Adrenal gland (tissue), 5 donors: ENCODE measurements at regions not wholly inside any gene's neighbourhood (a gene's known extent, or its start where the extent isn't known, plus 50 kb on each side); places are given as distances from the start of the nearest gene placed in this dataset.

Source experiments
- POLR2A ChIP-seq, 2 donors: fragments of 450-650 bp; IDR thresholded peaks; one replicate each; pipeline ENCODE4 v1.6.1; 2017; ENCODE audit warnings: antibody characterized with exemption in 2 of 2, mild to moderate bottlenecking in 2 of 2, moderate library complexity in 1 of 2
- TF ChIP-seq, protein P1 (sequence below), 6 experiments: fragments of 450-650 bp in 4 of 6; fragments of 200-600 bp in 2 of 6; sonication (generic) in 1 of 6; IDR thresholded peaks; 1 replicate in 5 of 6; 2 replicates in 1 of 6; pipeline versions ENCODE4 v1.5.1 to v1.8.0; 2016 to 2021; ENCODE audit warnings: antibody characterized with exemption in 6 of 6, mild to moderate bottlenecking in 2 of 6, moderate library complexity in 1 of 6
- donor health status: DM: no; HTN: no; CAD: no.

DNA sequence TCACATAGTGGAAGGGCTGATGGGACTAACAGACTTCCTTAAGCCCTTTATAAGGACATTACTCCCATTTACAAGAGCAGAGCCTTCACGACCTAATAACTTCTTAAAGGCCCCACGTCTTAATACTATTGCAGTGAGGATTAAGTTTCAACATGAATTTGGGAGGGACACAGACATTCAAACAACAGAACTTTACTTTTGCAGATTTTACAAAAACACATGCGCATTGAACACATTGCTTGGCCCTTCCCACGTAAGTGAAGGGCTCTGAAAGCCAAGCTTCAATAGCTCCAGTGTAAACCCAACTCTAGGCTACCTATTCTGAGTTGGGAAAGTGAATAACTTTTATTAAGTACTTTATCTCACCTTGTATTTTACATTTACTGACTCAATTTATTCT is 53.8 kb upstream of the DNAH5 start:
- no peak for TF ChIP-seq POLR2A (IDR thresholded peaks at IDR 0.05)
- TF ChIP-seq, protein P1, sequence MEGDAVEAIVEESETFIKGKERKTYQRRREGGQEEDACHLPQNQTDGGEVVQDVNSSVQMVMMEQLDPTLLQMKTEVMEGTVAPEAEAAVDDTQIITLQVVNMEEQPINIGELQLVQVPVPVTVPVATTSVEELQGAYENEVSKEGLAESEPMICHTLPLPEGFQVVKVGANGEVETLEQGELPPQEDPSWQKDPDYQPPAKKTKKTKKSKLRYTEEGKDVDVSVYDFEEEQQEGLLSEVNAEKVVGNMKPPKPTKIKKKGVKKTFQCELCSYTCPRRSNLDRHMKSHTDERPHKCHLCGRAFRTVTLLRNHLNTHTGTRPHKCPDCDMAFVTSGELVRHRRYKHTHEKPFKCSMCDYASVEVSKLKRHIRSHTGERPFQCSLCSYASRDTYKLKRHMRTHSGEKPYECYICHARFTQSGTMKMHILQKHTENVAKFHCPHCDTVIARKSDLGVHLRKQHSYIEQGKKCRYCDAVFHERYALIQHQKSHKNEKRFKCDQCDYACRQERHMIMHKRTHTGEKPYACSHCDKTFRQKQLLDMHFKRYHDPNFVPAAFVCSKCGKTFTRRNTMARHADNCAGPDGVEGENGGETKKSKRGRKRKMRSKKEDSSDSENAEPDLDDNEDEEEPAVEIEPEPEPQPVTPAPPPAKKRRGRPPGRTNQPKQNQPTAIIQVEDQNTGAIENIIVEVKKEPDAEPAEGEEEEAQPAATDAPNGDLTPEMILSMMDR (IDR thresholded peaks at IDR 0.05), result no peak
